Osteoblast (primary cell): ENCODE measurements at regions not wholly inside any gene's neighbourhood (a gene's known extent, or its start where the extent isn't known, plus 50 kb on each side); places are given as distances from the start of the nearest gene placed in this dataset.

ENCODE experiments used
- DNase-seq: peaks from one replicate; pipeline ENCODE4 v3.0.0; 2011; ENCODE audit warnings: low spot score, mixed read lengths; ENCODE audit not compliant: insufficient read length; ENCODE audit errors: missing footprints
- H2AFZ ChIP-seq: 2 replicates; pipeline ENCODE4 v1.6.0; 2011; ENCODE audit warnings: mild to moderate bottlenecking, low read length
- H3K27ac ChIP-seq: 2 replicates; pipeline ENCODE4 v1.5.1; 2011; ENCODE audit warnings: mild to moderate bottlenecking, low read depth, low read length, moderate library complexity
- H3K27me3 ChIP-seq: 2 replicates; pipeline ENCODE4 v1.6.0; 2012; ENCODE audit warnings: mild to moderate bottlenecking, control low read depth, inconsistent platforms, low read length, moderate library complexity; ENCODE audit not compliant: insufficient read depth
- H3K36me3 ChIP-seq: 2 replicates; pipeline ENCODE4 v1.5.1; 2011; ENCODE audit warnings: mild to moderate bottlenecking, low read length, control low read depth, moderate library complexity; ENCODE audit not compliant: insufficient read depth
- H3K4me1 ChIP-seq: 2 replicates; pipeline ENCODE4 v1.5.1; 2011; ENCODE audit warnings: mild to moderate bottlenecking, low read length, control low read depth, moderate library complexity; ENCODE audit not compliant: insufficient read depth
- H3K4me2 ChIP-seq: 2 replicates; pipeline ENCODE4 v1.6.0; 2011; ENCODE audit warnings: mild to moderate bottlenecking, low read length; ENCODE audit not compliant: insufficient read depth
- H3K4me3 ChIP-seq: fragments of 200-600 bp; sonication (generic); 3 replicates; pipeline ENCODE4 v1.5.1; 2012; ENCODE audit warnings: mild to moderate bottlenecking, low read length, inconsistent platforms; ENCODE audit not compliant: insufficient read depth
- H3K79me2 ChIP-seq: 2 replicates; pipeline ENCODE4 v1.6.0; 2012; ENCODE audit warnings: mild to moderate bottlenecking, low read length, control low read depth, inconsistent platforms; ENCODE audit not compliant: insufficient read depth
- H3K9me3 ChIP-seq: 2 replicates; pipeline ENCODE4 v1.5.1; 2011; ENCODE audit warnings: low read depth, low read length, control low read depth
- H4K20me1 ChIP-seq: 2 replicates; pipeline ENCODE4 v1.6.0; 2012; ENCODE audit warnings: mild to moderate bottlenecking, low read length, control low read depth; ENCODE audit not compliant: insufficient read depth
- CTCF ChIP-seq: IDR thresholded peaks from 2 replicates; pipeline ENCODE4 v1.5.1; 2011; ENCODE audit warnings: mild to moderate bottlenecking, low read depth, low read length, moderate library complexity; ENCODE audit errors: extremely low read depth

DNA sequence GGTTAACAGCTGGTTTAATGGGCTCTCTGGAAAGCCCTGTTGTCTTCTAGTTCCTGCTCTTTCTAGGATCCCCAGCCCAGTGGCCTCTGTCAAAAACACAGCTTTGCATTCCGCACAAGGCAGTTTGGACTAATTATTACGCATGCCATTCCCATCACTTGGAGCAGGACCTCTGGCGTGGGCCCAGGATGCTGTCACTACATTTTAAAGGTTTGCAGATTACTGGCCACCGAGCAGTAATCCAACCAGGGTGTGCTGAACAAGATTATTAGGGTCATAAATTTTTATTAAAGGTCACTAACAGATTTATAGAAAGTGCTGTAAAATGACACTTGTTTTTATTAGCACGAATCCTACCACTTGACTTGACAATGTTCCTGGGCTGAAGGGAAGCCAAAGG lies 143.6 kb upstream of the SLC6A11 start:
- Histone ChIP-seq H3K79me2 (no peaks in the 10 kb centered on the region), H3K9me3 (no peaks in the 10 kb centered on the region), H3K36me3 (no peaks in the 10 kb centered on the region), H3K27ac (no peak overlapping the region), H4K20me1 (no peaks in the 10 kb centered on the region), H3K4me2 (no peak overlapping the region), H3K4me1 (no peaks in the 10 kb centered on the region), H3K27me3 (peaks cover 22% of the 10 kb centered on the region), H2AFZ (no peak overlapping the region), H3K4me3 (no peak overlapping the region)
- DNase-seq = no peak
- no peak for TF ChIP-seq CTCF

DNA sequence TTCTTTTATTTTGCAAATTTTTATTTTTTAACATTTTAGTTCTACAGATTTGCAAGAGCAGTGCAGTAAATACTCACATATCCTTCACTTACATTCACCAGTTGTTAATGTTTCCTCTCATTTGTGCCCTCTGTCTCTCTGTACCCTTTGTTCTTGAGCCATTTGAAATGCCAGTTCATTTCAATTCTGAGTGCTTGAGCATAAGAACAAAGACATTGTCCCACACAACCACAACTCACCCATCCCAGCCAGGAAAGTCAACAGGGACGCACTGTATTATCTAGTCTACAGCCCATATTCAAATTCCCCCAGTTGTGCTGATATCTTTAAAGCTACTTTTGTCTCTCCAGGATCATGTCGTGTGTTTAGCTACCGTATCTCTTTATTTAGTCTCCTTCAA lies 141.4 kb upstream of the SLC6A11 start:
- no peak for TF ChIP-seq CTCF
- Histone ChIP-seq H3K27ac (no peak overlapping the region), H3K4me2 (no peak overlapping the region), H3K36me3 (no peaks in the 10 kb centered on the region), H4K20me1 (no peaks in the 10 kb centered on the region), H3K79me2 (no peaks in the 10 kb centered on the region), H3K4me3 (no peak overlapping the region), H3K4me1 (no peaks in the 10 kb centered on the region), H2AFZ (no peak overlapping the region), H3K27me3 (peaks cover 22% of the 10 kb centered on the region), H3K9me3 (no peaks in the 10 kb centered on the region)
- no peak for DNase-seq

GRCh38 chr3:10676905-10677304 lies 139.1 kb upstream of the SLC6A11 start:
- Histone ChIP-seq H3K9me3 (no peaks in the 10 kb centered on the region), H3K27ac (no peak overlapping the region), H2AFZ (no peak overlapping the region), H4K20me1 (no peaks in the 10 kb centered on the region), H3K4me3 (no peak overlapping the region), H3K27me3 (peaks cover 19% of the 10 kb centered on the region), H3K36me3 (no peaks in the 10 kb centered on the region), H3K4me2 (no peak overlapping the region), H3K4me1 (no peaks in the 10 kb centered on the region), H3K79me2 (no peaks in the 10 kb centered on the region)
- DNase-seq = no peak
- TF ChIP-seq CTCF = no peak

- no peak for TF ChIP-seq CTCF
- Histone ChIP-seq H3K36me3 (no peaks in the 10 kb centered on the region), H3K4me2 (no peak overlapping the region), H3K4me3 (no peak overlapping the region), H3K9me3 (no peaks in the 10 kb centered on the region), H3K4me1 (no peaks in the 10 kb centered on the region), H3K27me3 (peaks cover 15% of the 10 kb centered on the region), H3K27ac (no peak overlapping the region), H2AFZ (no peak overlapping the region), H3K79me2 (no peaks in the 10 kb centered on the region), H4K20me1 (no peaks in the 10 kb centered on the region)
- no peak for DNase-seq
These were observed 137.1 kb upstream of the SLC6A11 start for GRCh38 chr3:10678796-10679376.
